IMR-90 (cell line): ENCODE measurements at regions not wholly inside any gene's neighbourhood (a gene's known extent, or its start where the extent isn't known, plus 50 kb on each side); places are given as distances from the start of the nearest gene placed in this dataset.

ENCODE experiments used
- ATAC-seq: fragments of 200-7000 bp; cut with Tn5 transposase; 2 replicates; pipeline ENCODE4 v1.9.1; 2020; ENCODE audit warnings: low read depth, mild to moderate bottlenecking, moderate library complexity
- BruUV-seq: library from RNA; stranded (reverse); fragments of 400-500 nt; replicated peaks from 2 replicates; lab custom pipeline; 2021; lab: Mats Ljungman, UMichigan
- CTCF ChIA-PET: fragments of 300-600 bp; formaldehyde crosslinking; extraction: SDS; loops from one replicate; lab custom pipeline; 2021; ENCODE audit warnings: antibody characterized with exemption; lab: Yijun Ruan, JAX
- POLR2A ChIA-PET: fragments of 300-600 bp; sonication (Branson Sonifier 250); formaldehyde crosslinking; loops from one replicate; lab custom pipeline; 2022; ENCODE audit warnings: antibody characterized with exemption; ENCODE audit not compliant: unreplicated experiment; lab: Charles Lee
- DNase-seq: peaks from one replicate; pipeline ENCODE4 v3.0.0; 2013
- H2AFZ ChIP-seq: replicated peaks from 2 replicates; pipeline ENCODE3; 2013; ENCODE audit warnings: low read length, mild to moderate bottlenecking; ENCODE audit not compliant: poor library complexity
- H2AK5ac ChIP-seq: 2 replicates; pipeline ENCODE4 v1.6.1; 2013; ENCODE audit warnings: low read depth, low read length, inconsistent platforms
- H2AK9ac ChIP-seq: replicated peaks from 2 replicates; pipeline ENCODE3; 2013; ENCODE audit warnings: mild to moderate bottlenecking, low read depth, low read length, moderate library complexity; ENCODE audit not compliant: poor library complexity
- H2BK120ac ChIP-seq: 2 replicates; pipeline ENCODE4 v1.6.1; 2013; ENCODE audit warnings: low read depth, low read length, inconsistent platforms
- H2BK15ac ChIP-seq: 3 replicates; pipeline ENCODE4 v1.6.1; 2013; ENCODE audit warnings: low read depth, low read length, inconsistent platforms
- H2BK20ac ChIP-seq: 2 replicates; pipeline ENCODE4 v1.6.1; 2013; ENCODE audit warnings: low read depth, mild to moderate bottlenecking, inconsistent platforms, low read length, moderate library complexity
- H2BK5ac ChIP-seq: 2 replicates; pipeline ENCODE4 v1.6.1; 2013; ENCODE audit warnings: mild to moderate bottlenecking, low read depth, low read length, inconsistent platforms; ENCODE audit not compliant: poor library complexity, severe bottlenecking
- H3K14ac ChIP-seq: replicated peaks from 2 replicates; pipeline ENCODE4 v1.6.1; 2013; ENCODE audit warnings: low read depth, low read length, inconsistent platforms
- H3K18ac ChIP-seq: 2 replicates; pipeline ENCODE4 v1.6.1; 2013; ENCODE audit warnings: low read depth, low read length, control low read depth
- H3K23ac ChIP-seq: 2 replicates; pipeline ENCODE4 v1.6.1; 2013; ENCODE audit warnings: low read depth, low read length, inconsistent platforms
- H3K27ac ChIP-seq: 2 replicates; pipeline ENCODE4 v1.5.1; 2013; ENCODE audit warnings: mild to moderate bottlenecking, control low read depth, low read length; ENCODE audit not compliant: insufficient read depth
- H3K27me3 ChIP-seq: 2 replicates; pipeline ENCODE4 v1.6.1; 2013; ENCODE audit warnings: low read length; ENCODE audit not compliant: control insufficient read depth, insufficient read depth
- H3K36me3 ChIP-seq: 2 replicates; pipeline ENCODE4 v1.6.1; 2013; ENCODE audit warnings: low read length, mixed read lengths; ENCODE audit not compliant: control insufficient read depth, insufficient read depth
- H3K4ac ChIP-seq: 2 replicates; pipeline ENCODE4 v1.6.1; 2013; ENCODE audit warnings: low read depth, low read length, inconsistent platforms
- H3K4me1 ChIP-seq: 2 replicates; pipeline ENCODE4 v1.6.1; 2013; ENCODE audit warnings: low read length, mixed read lengths; ENCODE audit not compliant: control insufficient read depth, insufficient read depth
- H3K4me2 ChIP-seq: 2 replicates; pipeline ENCODE4 v1.6.1; 2013; ENCODE audit warnings: low read depth, mild to moderate bottlenecking, control low read depth, low read length, moderate library complexity
- H3K4me3 ChIP-seq: 2 replicates; pipeline ENCODE4 v1.5.1; 2013; ENCODE audit warnings: low read depth, mild to moderate bottlenecking, control low read depth, low read length, moderate library complexity; ENCODE audit not compliant: insufficient read depth
- H3K56ac ChIP-seq: 2 replicates; pipeline ENCODE4 v1.6.1; 2013; ENCODE audit warnings: low read length, inconsistent platforms; ENCODE audit not compliant: insufficient read depth; ENCODE audit errors: extremely low read depth
- H3K79me1 ChIP-seq, 2 experiments: 2 replicates each; pipeline ENCODE4 v1.6.1; 2013; ENCODE audit warnings: low read length in 2 of 2, inconsistent platforms in 1 of 2, low read depth in 1 of 2
- H3K9ac ChIP-seq: 2 replicates; pipeline ENCODE4 v1.6.1; 2013; ENCODE audit warnings: low read depth, low read length, control low read depth
- H3K9me1 ChIP-seq: 2 replicates; pipeline ENCODE4 v1.6.1; 2013; ENCODE audit warnings: low read length, inconsistent platforms; ENCODE audit not compliant: insufficient read depth
- H3K9me3 ChIP-seq: 2 replicates; pipeline ENCODE4 v1.6.1; 2013; ENCODE audit warnings: low read length; ENCODE audit not compliant: control insufficient read depth, insufficient read depth
- H4K20me1 ChIP-seq: 2 replicates; pipeline ENCODE4 v1.6.1; 2013; ENCODE audit warnings: low read length, inconsistent platforms; ENCODE audit not compliant: insufficient read depth
- H4K5ac ChIP-seq: 2 replicates; pipeline ENCODE4 v1.6.1; 2013; ENCODE audit warnings: mild to moderate bottlenecking, low read depth, low read length, control low read depth
- H4K8ac ChIP-seq, 2 experiments: 2 replicates each; pipeline ENCODE4 v1.6.1; 2013; ENCODE audit warnings: low read depth in 2 of 2, low read length in 2 of 2, control low read depth in 1 of 2, inconsistent platforms in 1 of 2
- H4K91ac ChIP-seq: 2 replicates; pipeline ENCODE4 v1.6.1; 2013; ENCODE audit warnings: low read depth, low read length, inconsistent platforms; ENCODE audit not compliant: insufficient read depth
- CHD1 ChIP-seq: IDR thresholded peaks from 2 replicates; pipeline ENCODE4 v1.6.1; 2012; ENCODE audit warnings: low read depth, low read length, improper control_type of control experiment
- CTCF ChIP-seq: conservative IDR thresholded peaks from 2 replicates; pipeline ENCODE4 v1.5.1; 2012; ENCODE audit warnings: mild to moderate bottlenecking, low read depth, low read length, improper control_type of control experiment
- FOS ChIP-seq: fragments of 150-350 bp; IDR thresholded peaks from 2 replicates; pipeline ENCODE4 v1.6.1; 2016; ENCODE audit warnings: low read depth, low read length
- MAFK ChIP-seq: IDR thresholded peaks from 2 replicates; pipeline ENCODE4 v1.6.1; 2012; ENCODE audit warnings: low read depth, low read length, improper control_type of control experiment
- MAZ ChIP-seq: IDR thresholded peaks from 2 replicates; pipeline ENCODE4 v1.6.1; 2012; ENCODE audit warnings: low read depth, mild to moderate bottlenecking, low read length, improper control_type of control experiment, moderate library complexity, borderline replicate concordance
- NFE2L2 ChIP-seq: fragments of 150-350 bp; IDR thresholded peaks from 2 replicates; pipeline ENCODE4 v1.6.1; 2016; ENCODE audit warnings: low read depth, mild to moderate bottlenecking, low read length
- POLR2A ChIP-seq: IDR thresholded peaks from 2 replicates; pipeline ENCODE4 v1.6.1; 2012; ENCODE audit warnings: mild to moderate bottlenecking, low read depth, low read length
- RAD21 ChIP-seq: IDR thresholded peaks from 2 replicates; pipeline ENCODE4 v1.6.1; 2012; ENCODE audit warnings: low read length, improper control_type of control experiment
- WGBS, 2 experiments: methylation state at CpG; one replicate each; pipeline versions ENCODE4 v1.1.5 to v1.1.7; 2013; ENCODE audit warnings: missing lambda C conversion rate in 2 of 2; ENCODE audit not compliant: insufficient read length in 1 of 2; ENCODE audit errors: extremely low coverage in 2 of 2; 5-methylcytosine and 5-hydroxymethylcytosine counted together
- dilution Hi-C: fragments of 300-500 bp; cut with HindIII; formaldehyde crosslinking; loops from one replicate; pipeline ENCODE4 v1.14.3; 2018; ENCODE audit warnings: low sequenced_read_pairs; ENCODE audit not compliant: unreplicated experiment
- in situ Hi-C: fragments of 300-500 bp; cut with MboI; formaldehyde crosslinking; loops from 3 replicates; pipeline ENCODE4 v1.14.3; 2019; ENCODE audit warnings: low sequenced_read_pairs, inconsistent platforms, mixed read lengths
- intact Hi-C: fragments of 100-400 bp; cut with micrococcal nuclease; formaldehyde crosslinking; loops from 2 replicates; pipeline ENCODE4 v1.10.0; 2022

GRCh38 chr9:26210338-26210851, 532.2 kb upstream of the TUSC1 start:
- CTCF ChIA-PET, result no interaction called here
- no peak overlapping the region for H3K56ac ChIP-seq
- peak overlapping the region; percentile 77 for H2AFZ ChIP-seq
- no peak overlapping the region for H3K23ac ChIP-seq
- no peak overlapping the region for H3K9ac ChIP-seq
- dilution Hi-C loops (no loop called here), intact Hi-C loops (no loop called here), in situ Hi-C loops (no loop called here)
- 0 out of 2 replicates have a peak overlapping the region, but pooled peaks have one; percentile 4 for H3K27ac ChIP-seq
- no peaks in the 10 kb centered on the region for H3K79me1 ChIP-seq
- H4K20me1 ChIP-seq, result no peaks in the 10 kb centered on the region
- peak overlapping the region in 1 of 2 experiments; percentile 22; a peak in 1 of 4 replicates for H4K8ac ChIP-seq
- DNase-seq (peak; percentile 17), ATAC-seq (peak; percentile 75)
- no TSS peak for BruUV-seq
- no CpG with 5 or more reads among the region's 6 CpGs for WGBS, 2 experiments
- no peak overlapping the region for H2BK20ac ChIP-seq
- H2AK5ac ChIP-seq, result no peak overlapping the region
- peak overlapping the region; percentile 86 for H3K4me2 ChIP-seq
- H3K4me1 ChIP-seq, result peaks cover 2% of the 10 kb centered on the region; the same call in 1 of the 2 replicates
- H3K9me3 ChIP-seq, result no peaks in the 10 kb centered on the region
- 0 out of 2 replicates have a peak overlapping the region, but pooled peaks have one; percentile 22 for H2BK120ac ChIP-seq
- H3K36me3 ChIP-seq, result no peaks in the 10 kb centered on the region
- TF ChIP-seq FOS (no peak), NFE2L2 (no peak), MAZ (no peak), POLR2A (no peak), MAFK (no peak), RAD21 (no peak), CTCF (no peak), CHD1 (no peak)
- H3K27me3 ChIP-seq, result no peaks in the 10 kb centered on the region
- H3K9me1 ChIP-seq, result no peaks in the 10 kb centered on the region
- no peak overlapping the region for H3K14ac ChIP-seq
- H2BK5ac ChIP-seq, result no peak overlapping the region
- H3K18ac ChIP-seq, result peak overlapping the region; percentile 48; the same call in 1 of the 2 replicates
- H4K5ac ChIP-seq, result 0 out of 2 replicates have a peak overlapping the region, but pooled peaks have one; percentile 42
- POLR2A ChIA-PET, result interaction anchor here (0.7 kb wide), 1 partner anchor 54 kb away, joined by 4 read pairs; no protein-coding TSS in a partner anchor
- no peak overlapping the region for H3K4ac ChIP-seq
- H4K91ac ChIP-seq, result no peak overlapping the region
- no peak overlapping the region for H2AK9ac ChIP-seq
- H2BK15ac ChIP-seq, result peak overlapping the region; percentile 65; the same call in 1 of the 3 replicates
- peak overlapping the region; percentile 1; the same call in 1 of the 2 replicates for H3K4me3 ChIP-seq
